MM.1S (cell line): ENCODE measurements at regions not wholly inside any gene's neighbourhood (a gene's known extent, or its start where the extent isn't known, plus 50 kb on each side); places are given as distances from the start of the nearest gene placed in this dataset.

Experiments used
- DNase-seq: peaks from one replicate; pipeline ENCODE4 v3.0.0-alpha.2; 2015
- H2AFZ ChIP-seq: fragments of 300-600 bp; sonication (generic); 2 replicates; pipeline ENCODE4 v1.6.0; 2016; ENCODE audit warnings: antibody characterized with exemption, low read length
- H3F3A ChIP-seq: fragments of 300-600 bp; sonication (generic); 2 replicates; pipeline ENCODE4 v1.6.1; 2016; ENCODE audit warnings: mild to moderate bottlenecking, antibody characterized with exemption, low read length, moderate library complexity, mixed read lengths; ENCODE audit not compliant: insufficient read depth
- H3K27ac ChIP-seq: fragments of 300-600 bp; sonication (generic); 2 replicates; pipeline ENCODE4 v1.5.1; 2016; ENCODE audit warnings: mild to moderate bottlenecking, low read length
- H3K27me3 ChIP-seq: fragments of 300-600 bp; sonication (generic); replicated peaks from 2 replicates; pipeline ENCODE4 v1.6.0; 2016; ENCODE audit warnings: low read length; ENCODE audit not compliant: insufficient read depth
- H3K36me3 ChIP-seq: fragments of 300-600 bp; sonication (generic); replicated peaks from 2 replicates; pipeline ENCODE4 v1.6.1; 2016; ENCODE audit warnings: mild to moderate bottlenecking, low read length, mixed read lengths; ENCODE audit not compliant: insufficient read depth
- H3K4me1 ChIP-seq: fragments of 300-600 bp; sonication (generic); 2 replicates; pipeline ENCODE4 v1.6.1; 2016; ENCODE audit warnings: low read length, mixed read lengths
- H3K4me2 ChIP-seq: fragments of 300-600 bp; sonication (generic); 2 replicates; pipeline ENCODE4 v1.6.0; 2016; ENCODE audit warnings: low read depth, low read length
- H3K4me3 ChIP-seq: fragments of 300-600 bp; sonication (generic); 2 replicates; pipeline ENCODE4 v1.5.1; 2016; ENCODE audit warnings: low read length, mixed read lengths
- H3K79me2 ChIP-seq: fragments of 300-600 bp; sonication (generic); 2 replicates; pipeline ENCODE4 v1.6.1; 2016; ENCODE audit warnings: mixed run types, low read length, mixed read lengths
- H3K9ac ChIP-seq: fragments of 300-600 bp; sonication (generic); 2 replicates; pipeline ENCODE4 v1.6.1; 2016; ENCODE audit warnings: low read length, mixed read lengths
- H3K9me2 ChIP-seq: fragments of 300-600 bp; sonication (generic); replicated peaks from 2 replicates; pipeline ENCODE4 v1.6.1; 2016; ENCODE audit warnings: mild to moderate bottlenecking, low read length, mixed read lengths; ENCODE audit not compliant: insufficient read depth
- H3K9me3 ChIP-seq: fragments of 300-600 bp; sonication (generic); replicated peaks from 2 replicates; pipeline ENCODE4 v1.6.1; 2016; ENCODE audit warnings: mild to moderate bottlenecking, low read length, mixed read lengths; ENCODE audit not compliant: insufficient read depth
- H4K20me1 ChIP-seq: fragments of 300-600 bp; sonication (generic); 2 replicates; pipeline ENCODE4 v1.6.1; 2016; ENCODE audit warnings: mild to moderate bottlenecking, low read length, moderate library complexity, mixed read lengths; ENCODE audit not compliant: insufficient read depth
- CTCF ChIP-seq: fragments of 300-600 bp; sonication (generic); IDR thresholded peaks from 2 replicates; pipeline ENCODE4 v1.5.1; 2016; ENCODE audit warnings: antibody characterized with exemption, low read length, mixed read lengths
- EZH2 ChIP-seq: fragments of 300-600 bp; sonication (generic); optimal IDR thresholded peaks from 2 replicates; pipeline ENCODE3; 2017; ENCODE audit warnings: low read depth, mild to moderate bottlenecking, antibody characterized with exemption, low read length, mixed read lengths
- EZH2phosphoT487 ChIP-seq: fragments of 300-600 bp; sonication (generic); IDR thresholded peaks from 2 replicates; pipeline ENCODE4 v1.6.1; 2018; ENCODE audit warnings: antibody characterized with exemption, low read length

DNA sequence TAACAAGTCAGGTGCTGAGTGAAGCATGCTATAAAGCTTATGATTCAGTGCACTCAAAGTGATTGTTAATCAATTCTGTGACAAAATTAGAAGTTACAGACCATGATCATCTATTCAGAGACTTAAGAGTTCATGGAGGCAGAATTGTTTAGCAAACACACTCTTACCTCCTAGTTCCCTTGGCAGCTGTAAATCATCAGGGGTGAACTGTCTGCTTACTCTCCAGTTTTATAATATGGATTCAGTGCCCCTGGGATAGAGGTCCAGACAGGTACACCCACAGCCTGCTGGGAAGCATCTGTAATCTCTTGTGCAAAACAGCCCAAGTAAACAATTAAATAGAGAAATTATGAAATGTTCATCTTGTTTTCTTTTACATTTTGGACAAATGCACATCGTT, 835.0 kb upstream of the COBL start:
- Histone ChIP-seq H4K20me1 (no peaks in the 10 kb centered on the region), H3K79me2 (no peaks in the 10 kb centered on the region), H3K9me2 (no peaks in the 10 kb centered on the region), H3K4me1 (no peaks in the 10 kb centered on the region), H2AFZ (no peak overlapping the region), H3F3A (no peaks in the 10 kb centered on the region), H3K27ac (no peak overlapping the region), H3K27me3 (no peaks in the 10 kb centered on the region), H3K9me3 (no peaks in the 10 kb centered on the region), H3K9ac (no peak overlapping the region), H3K36me3 (no peaks in the 10 kb centered on the region), H3K4me2 (no peak overlapping the region), H3K4me3 (no peak overlapping the region)
- DNase-seq = no peak
- TF ChIP-seq EZH2 (no peak), EZH2phosphoT487 (no peak), CTCF (no peak)

DNA sequence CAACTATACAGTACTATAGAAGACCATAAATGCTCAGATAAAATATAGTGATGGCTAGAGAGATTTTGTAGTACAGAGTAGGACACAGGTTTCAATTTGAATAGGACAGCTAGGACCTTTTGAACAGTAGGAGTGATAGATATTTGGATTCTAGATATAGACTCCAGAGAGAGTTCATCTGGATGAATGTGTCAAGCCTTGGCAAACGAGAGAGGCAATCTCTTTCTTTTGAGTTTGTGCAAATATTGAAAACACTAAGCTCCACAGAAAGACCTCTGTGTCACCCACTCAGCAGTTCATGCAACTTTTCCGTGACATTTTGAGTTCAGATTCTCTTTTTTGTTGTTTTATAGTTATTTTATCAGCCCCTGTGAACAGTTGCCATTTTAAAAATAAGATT, 834.3 kb upstream of the COBL start:
- TF ChIP-seq EZH2 = no peak
- TF ChIP-seq CTCF = no peak
- TF ChIP-seq EZH2phosphoT487 = no peak
- Histone ChIP-seq H3K9me2 (no peaks in the 10 kb centered on the region), H3K27me3 (no peaks in the 10 kb centered on the region), H3K4me2 (no peak overlapping the region), H3F3A (no peaks in the 10 kb centered on the region), H3K9me3 (no peaks in the 10 kb centered on the region), H3K27ac (no peak overlapping the region), H3K36me3 (no peaks in the 10 kb centered on the region), H3K9ac (no peak overlapping the region), H3K4me1 (no peaks in the 10 kb centered on the region), H2AFZ (no peak overlapping the region), H4K20me1 (no peaks in the 10 kb centered on the region), H3K79me2 (no peaks in the 10 kb centered on the region), H3K4me3 (no peak overlapping the region)
- DNase-seq = no peak

DNA sequence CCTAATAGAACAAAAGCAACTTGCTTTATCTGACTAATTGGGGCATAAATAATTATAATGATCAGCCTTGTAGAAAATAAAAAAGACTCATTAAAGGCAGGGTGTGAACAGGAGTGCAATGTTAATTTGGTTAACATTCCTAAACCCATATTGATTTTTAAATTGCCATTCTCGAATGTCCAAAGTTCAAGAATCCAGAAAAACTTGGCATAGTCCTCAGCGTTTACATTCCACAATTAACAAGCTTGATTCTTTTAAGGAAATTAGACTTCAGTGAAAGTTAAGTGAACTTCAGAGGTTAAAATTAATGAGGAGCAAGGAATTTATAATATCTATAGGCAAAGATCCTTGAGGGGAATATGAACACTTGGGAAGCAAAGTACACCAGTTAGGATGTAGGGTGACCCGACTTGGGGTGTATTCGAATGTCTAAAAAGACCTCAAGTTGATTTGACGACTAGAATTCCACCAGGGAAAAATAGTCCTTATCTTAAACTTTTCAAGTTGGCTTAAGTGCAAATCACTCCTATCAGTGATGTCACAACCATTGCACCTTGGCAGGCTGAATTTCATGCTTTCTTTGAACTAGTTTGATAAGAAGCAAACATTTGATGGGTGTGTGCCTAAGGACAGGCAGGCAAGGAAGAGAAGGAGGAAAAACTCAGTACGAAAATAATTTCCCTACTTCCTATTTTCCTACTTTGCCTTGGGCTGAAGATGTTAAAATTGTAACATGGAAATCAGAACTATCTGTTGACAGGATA, 830.4 kb upstream of the COBL start:
- H3K9me2 ChIP-seq = no peaks in the 10 kb centered on the region
- H2AFZ ChIP-seq = no peak overlapping the region
- TF ChIP-seq EZH2 = no peak
- TF ChIP-seq EZH2phosphoT487 = no peak
- no peak for TF ChIP-seq CTCF
- no peak for DNase-seq
- no peaks in the 10 kb centered on the region for H4K20me1 ChIP-seq
- H3K79me2 ChIP-seq = no peaks in the 10 kb centered on the region
- H3K9me3 ChIP-seq = no peaks in the 10 kb centered on the region
- no peak overlapping the region for H3K9ac ChIP-seq
- no peak overlapping the region for H3K4me2 ChIP-seq
- H3K4me3 ChIP-seq = no peak overlapping the region
- H3F3A ChIP-seq = no peaks in the 10 kb centered on the region
- H3K36me3 ChIP-seq = no peaks in the 10 kb centered on the region
- H3K27ac ChIP-seq = no peak overlapping the region
- H3K4me1 ChIP-seq = no peaks in the 10 kb centered on the region
- no peaks in the 10 kb centered on the region for H3K27me3 ChIP-seq
